IMR-90 (cell line): ENCODE measurements at regions not wholly inside any gene's neighbourhood (a gene's known extent, or its start where the extent isn't known, plus 50 kb on each side); places are given as distances from the start of the nearest gene placed in this dataset.

Source experiments
- ATAC-seq: fragments of 200-7000 bp; cut with Tn5 transposase; 2 replicates; pipeline ENCODE4 v1.9.1; 2020; ENCODE audit warnings: low read depth, mild to moderate bottlenecking, moderate library complexity
- BruUV-seq: library from RNA; stranded (reverse); fragments of 400-500 nt; replicated peaks from 2 replicates; lab custom pipeline; 2021; lab: Mats Ljungman, UMichigan
- CTCF ChIA-PET: fragments of 300-600 bp; formaldehyde crosslinking; extraction: SDS; loops from one replicate; lab custom pipeline; 2021; ENCODE audit warnings: antibody characterized with exemption; lab: Yijun Ruan, JAX
- POLR2A ChIA-PET: fragments of 300-600 bp; sonication (Branson Sonifier 250); formaldehyde crosslinking; loops from one replicate; lab custom pipeline; 2022; ENCODE audit warnings: antibody characterized with exemption; ENCODE audit not compliant: unreplicated experiment; lab: Charles Lee
- DNase-seq: peaks from one replicate; pipeline ENCODE4 v3.0.0; 2013
- H2AFZ ChIP-seq: replicated peaks from 2 replicates; pipeline ENCODE3; 2013; ENCODE audit warnings: low read length, mild to moderate bottlenecking; ENCODE audit not compliant: poor library complexity
- H2AK5ac ChIP-seq: 2 replicates; pipeline ENCODE4 v1.6.1; 2013; ENCODE audit warnings: low read depth, low read length, inconsistent platforms
- H2AK9ac ChIP-seq: replicated peaks from 2 replicates; pipeline ENCODE3; 2013; ENCODE audit warnings: mild to moderate bottlenecking, low read depth, low read length, moderate library complexity; ENCODE audit not compliant: poor library complexity
- H2BK120ac ChIP-seq: 2 replicates; pipeline ENCODE4 v1.6.1; 2013; ENCODE audit warnings: low read depth, low read length, inconsistent platforms
- H2BK15ac ChIP-seq: 3 replicates; pipeline ENCODE4 v1.6.1; 2013; ENCODE audit warnings: low read depth, low read length, inconsistent platforms
- H2BK20ac ChIP-seq: 2 replicates; pipeline ENCODE4 v1.6.1; 2013; ENCODE audit warnings: low read depth, mild to moderate bottlenecking, inconsistent platforms, low read length, moderate library complexity
- H2BK5ac ChIP-seq: 2 replicates; pipeline ENCODE4 v1.6.1; 2013; ENCODE audit warnings: mild to moderate bottlenecking, low read depth, low read length, inconsistent platforms; ENCODE audit not compliant: poor library complexity, severe bottlenecking
- H3K14ac ChIP-seq: replicated peaks from 2 replicates; pipeline ENCODE4 v1.6.1; 2013; ENCODE audit warnings: low read depth, low read length, inconsistent platforms
- H3K18ac ChIP-seq: 2 replicates; pipeline ENCODE4 v1.6.1; 2013; ENCODE audit warnings: low read depth, low read length, control low read depth
- H3K23ac ChIP-seq: 2 replicates; pipeline ENCODE4 v1.6.1; 2013; ENCODE audit warnings: low read depth, low read length, inconsistent platforms
- H3K27ac ChIP-seq: 2 replicates; pipeline ENCODE4 v1.5.1; 2013; ENCODE audit warnings: mild to moderate bottlenecking, control low read depth, low read length; ENCODE audit not compliant: insufficient read depth
- H3K27me3 ChIP-seq: 2 replicates; pipeline ENCODE4 v1.6.1; 2013; ENCODE audit warnings: low read length; ENCODE audit not compliant: control insufficient read depth, insufficient read depth
- H3K36me3 ChIP-seq: 2 replicates; pipeline ENCODE4 v1.6.1; 2013; ENCODE audit warnings: low read length, mixed read lengths; ENCODE audit not compliant: control insufficient read depth, insufficient read depth
- H3K4ac ChIP-seq: 2 replicates; pipeline ENCODE4 v1.6.1; 2013; ENCODE audit warnings: low read depth, low read length, inconsistent platforms
- H3K4me1 ChIP-seq: 2 replicates; pipeline ENCODE4 v1.6.1; 2013; ENCODE audit warnings: low read length, mixed read lengths; ENCODE audit not compliant: control insufficient read depth, insufficient read depth
- H3K4me2 ChIP-seq: 2 replicates; pipeline ENCODE4 v1.6.1; 2013; ENCODE audit warnings: low read depth, mild to moderate bottlenecking, control low read depth, low read length, moderate library complexity
- H3K4me3 ChIP-seq: 2 replicates; pipeline ENCODE4 v1.5.1; 2013; ENCODE audit warnings: low read depth, mild to moderate bottlenecking, control low read depth, low read length, moderate library complexity; ENCODE audit not compliant: insufficient read depth
- H3K56ac ChIP-seq: 2 replicates; pipeline ENCODE4 v1.6.1; 2013; ENCODE audit warnings: low read length, inconsistent platforms; ENCODE audit not compliant: insufficient read depth; ENCODE audit errors: extremely low read depth
- H3K79me1 ChIP-seq, 2 experiments: 2 replicates each; pipeline ENCODE4 v1.6.1; 2013; ENCODE audit warnings: low read length in 2 of 2, inconsistent platforms in 1 of 2, low read depth in 1 of 2
- H3K9ac ChIP-seq: 2 replicates; pipeline ENCODE4 v1.6.1; 2013; ENCODE audit warnings: low read depth, low read length, control low read depth
- H3K9me1 ChIP-seq: 2 replicates; pipeline ENCODE4 v1.6.1; 2013; ENCODE audit warnings: low read length, inconsistent platforms; ENCODE audit not compliant: insufficient read depth
- H3K9me3 ChIP-seq: 2 replicates; pipeline ENCODE4 v1.6.1; 2013; ENCODE audit warnings: low read length; ENCODE audit not compliant: control insufficient read depth, insufficient read depth
- H4K20me1 ChIP-seq: 2 replicates; pipeline ENCODE4 v1.6.1; 2013; ENCODE audit warnings: low read length, inconsistent platforms; ENCODE audit not compliant: insufficient read depth
- H4K5ac ChIP-seq: 2 replicates; pipeline ENCODE4 v1.6.1; 2013; ENCODE audit warnings: mild to moderate bottlenecking, low read depth, low read length, control low read depth
- H4K8ac ChIP-seq, 2 experiments: 2 replicates each; pipeline ENCODE4 v1.6.1; 2013; ENCODE audit warnings: low read depth in 2 of 2, low read length in 2 of 2, control low read depth in 1 of 2, inconsistent platforms in 1 of 2
- H4K91ac ChIP-seq: 2 replicates; pipeline ENCODE4 v1.6.1; 2013; ENCODE audit warnings: low read depth, low read length, inconsistent platforms; ENCODE audit not compliant: insufficient read depth
- CEBPB ChIP-seq: IDR thresholded peaks from 2 replicates; pipeline ENCODE4 v1.6.1; 2012; ENCODE audit warnings: low read depth, low read length, improper control_type of control experiment
- CHD1 ChIP-seq: IDR thresholded peaks from 2 replicates; pipeline ENCODE4 v1.6.1; 2012; ENCODE audit warnings: low read depth, low read length, improper control_type of control experiment
- MAFK ChIP-seq: IDR thresholded peaks from 2 replicates; pipeline ENCODE4 v1.6.1; 2012; ENCODE audit warnings: low read depth, low read length, improper control_type of control experiment
- MAZ ChIP-seq: IDR thresholded peaks from 2 replicates; pipeline ENCODE4 v1.6.1; 2012; ENCODE audit warnings: low read depth, mild to moderate bottlenecking, low read length, improper control_type of control experiment, moderate library complexity, borderline replicate concordance
- NFE2L2 ChIP-seq: fragments of 150-350 bp; IDR thresholded peaks from 2 replicates; pipeline ENCODE4 v1.6.1; 2016; ENCODE audit warnings: low read depth, mild to moderate bottlenecking, low read length
- whole genome bisulfite sequencing, 2 experiments: methylation state at CpG; one replicate each; pipeline versions ENCODE4 v1.1.5 to v1.1.7; 2013; ENCODE audit warnings: missing lambda C conversion rate in 2 of 2; ENCODE audit not compliant: insufficient read length in 1 of 2; ENCODE audit errors: extremely low coverage in 2 of 2; 5-methylcytosine and 5-hydroxymethylcytosine counted together
- dilution Hi-C: fragments of 300-500 bp; cut with HindIII; formaldehyde crosslinking; loops from one replicate; pipeline ENCODE4 v1.14.3; 2018; ENCODE audit warnings: low sequenced_read_pairs; ENCODE audit not compliant: unreplicated experiment
- in situ Hi-C: fragments of 300-500 bp; cut with MboI; formaldehyde crosslinking; loops from 3 replicates; pipeline ENCODE4 v1.14.3; 2019; ENCODE audit warnings: low sequenced_read_pairs, inconsistent platforms, mixed read lengths
- intact Hi-C: fragments of 100-400 bp; cut with micrococcal nuclease; formaldehyde crosslinking; loops from 2 replicates; pipeline ENCODE4 v1.10.0; 2022

- no peak overlapping the region for H2BK15ac ChIP-seq
- H2BK5ac ChIP-seq = no peak overlapping the region
- no peak for ATAC-seq
- no peak overlapping the region for H2AK9ac ChIP-seq
- H4K91ac ChIP-seq = no peak overlapping the region
- no peak overlapping the region for H3K27ac ChIP-seq
- dilution Hi-C loops = no loop called here
- H3K79me1 ChIP-seq = no peaks in the 10 kb centered on the region
- no peaks in the 10 kb centered on the region for H3K9me3 ChIP-seq
- CTCF ChIA-PET = no interaction called here
- TF ChIP-seq CEBPB (peak; percentile 63; the same call in 1 of the 2 replicates), NFE2L2 (no peak), MAZ (no peak), MAFK (peak; percentile 99), CHD1 (no peak)
- H3K4me2 ChIP-seq = no peak overlapping the region
- no peak overlapping the region for H3K4ac ChIP-seq
- no peak overlapping the region for H2AK5ac ChIP-seq
- no peak overlapping the region for H3K14ac ChIP-seq
- no peak overlapping the region for H2BK120ac ChIP-seq
- H3K4me3 ChIP-seq = no peak overlapping the region
- no peaks in the 10 kb centered on the region for H4K20me1 ChIP-seq
- no peaks in the 10 kb centered on the region for H3K27me3 ChIP-seq
- POLR2A ChIA-PET = no interaction called here
- no peak overlapping the region for H3K23ac ChIP-seq
- no peak overlapping the region for H4K8ac ChIP-seq
- no peaks in the 10 kb centered on the region for H3K36me3 ChIP-seq
- H3K9ac ChIP-seq = no peak overlapping the region
- no CpG with 5 or more reads among the region's 3 CpGs for WGBS, 2 experiments
- H3K18ac ChIP-seq = no peak overlapping the region
- in situ Hi-C loops = no loop called here
- peak; percentile 53 for DNase-seq
- no TSS peak for BruUV-seq
- H2BK20ac ChIP-seq = no peak overlapping the region
- H2AFZ ChIP-seq = no peak overlapping the region
- H3K9me1 ChIP-seq = no peaks in the 10 kb centered on the region
- no peaks in the 10 kb centered on the region for H3K4me1 ChIP-seq
- H4K5ac ChIP-seq = no peak overlapping the region
- H3K56ac ChIP-seq = no peak overlapping the region
- intact Hi-C loops = no loop called here
Observed at GRCh38 chr18:29651122-29651680, 1391.3 kb downstream of the DSC3 start.
